SK-N-MC (cell line): ENCODE measurements at regions not wholly inside any gene's neighbourhood (a gene's known extent, or its start where the extent isn't known, plus 50 kb on each side); places are given as distances from the start of the nearest gene placed in this dataset.

Experiments
- DNase-seq: peaks from one replicate; pipeline ENCODE4 v3.0.0-alpha.2; 2011; ENCODE audit warnings: low read depth, low spot score
- H3K27ac ChIP-seq: fragments of 200-600 bp; sonication (generic); 2 replicates; pipeline ENCODE4 v1.5.1; 2016; ENCODE audit warnings: mixed run types
- H3K36me3 ChIP-seq: fragments of 200-600 bp; sonication (generic); 2 replicates; pipeline ENCODE4 v1.6.1; 2017; ENCODE audit warnings: antibody characterized with exemption, low read length, mixed read lengths; ENCODE audit not compliant: insufficient read depth
- H3K4me3 ChIP-seq: fragments of 200-600 bp; sonication (generic); 2 replicates; pipeline ENCODE4 v1.5.1; 2016
- H3K9ac ChIP-seq: fragments of 200-600 bp; sonication (generic); 2 replicates; pipeline ENCODE4 v1.8.0; 2017; ENCODE audit warnings: mixed run types, mixed read lengths; ENCODE audit not compliant: insufficient read length
- H3K9me3 ChIP-seq: fragments of 200-600 bp; sonication (generic); 2 replicates; pipeline ENCODE4 v1.6.1; 2017; ENCODE audit warnings: low read depth, mild to moderate bottlenecking, antibody characterized with exemption, low read length, moderate library complexity, mixed read lengths
- EZH2 ChIP-seq: fragments of 200-600 bp; sonication (generic); IDR thresholded peaks from one replicate; pipeline ENCODE4 v1.6.1; 2017; ENCODE audit warnings: antibody characterized with exemption
- FOXP2 ChIP-seq: optimal IDR thresholded peaks from 2 replicates; pipeline ENCODE3; 2011; ENCODE audit warnings: mild to moderate bottlenecking, moderate library complexity; ENCODE audit not compliant: insufficient read depth; ENCODE audit errors: extremely low read length, control extremely low read depth
- POLR2AphosphoS5 ChIP-seq: IDR thresholded peaks from 2 replicates; pipeline ENCODE4 v1.6.1; 2012; ENCODE audit warnings: mild to moderate bottlenecking, low read depth, low read length, borderline replicate concordance

DNA sequence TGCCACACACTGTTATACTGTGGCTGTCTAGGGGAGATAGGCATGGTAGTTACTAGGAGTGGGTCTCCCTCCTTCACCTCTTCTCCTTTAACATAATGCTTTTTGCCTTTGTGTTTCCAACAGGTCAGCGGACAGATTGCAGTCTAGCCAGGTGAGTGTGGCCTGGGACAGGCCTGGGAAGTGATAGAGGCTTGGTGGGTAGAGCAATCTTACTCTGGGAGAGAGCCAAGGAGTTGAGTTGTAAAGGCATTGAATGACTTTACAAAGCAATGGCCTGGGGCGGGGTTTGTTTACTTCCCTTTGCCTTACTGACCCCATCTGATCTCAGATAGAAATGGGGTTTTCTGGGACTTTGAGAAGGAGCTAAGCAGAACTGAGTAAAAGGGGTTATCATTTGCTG, 51.0 kb upstream of the IKBKE start:
- H3K9me3 ChIP-seq, result no peaks in the 10 kb centered on the region
- DNase-seq, result no peak
- peaks cover 11% of the 10 kb centered on the region for H3K36me3 ChIP-seq
- H3K4me3 ChIP-seq, result no peak overlapping the region
- no peak overlapping the region for H3K9ac ChIP-seq
- TF ChIP-seq FOXP2, result no peak
- no peak overlapping the region for H3K27ac ChIP-seq

DNA sequence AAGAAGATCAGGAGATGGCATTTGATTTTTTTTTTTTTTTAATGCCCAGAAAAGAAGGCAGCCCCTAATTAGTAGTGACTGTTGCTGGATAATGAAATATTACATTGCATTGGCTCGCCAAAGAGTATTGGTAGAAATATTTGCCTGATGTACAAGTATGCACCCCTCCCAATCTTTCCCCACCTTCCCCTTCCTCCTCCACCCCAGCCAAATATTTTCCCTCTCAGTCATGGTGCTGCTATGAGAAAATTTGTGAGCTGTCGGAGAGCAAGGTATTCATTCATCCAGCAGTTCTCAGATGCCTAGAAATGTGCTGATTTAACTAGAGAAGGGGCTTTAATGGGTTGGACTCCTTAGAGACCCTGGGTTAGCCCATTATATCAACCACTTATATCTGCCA, 50.5 kb upstream of the IKBKE start:
- H3K4me3 ChIP-seq, result no peak overlapping the region
- H3K36me3 ChIP-seq, result peaks cover 11% of the 10 kb centered on the region
- no peaks in the 10 kb centered on the region for H3K9me3 ChIP-seq
- H3K27ac ChIP-seq, result no peak overlapping the region
- DNase-seq, result no peak
- TF ChIP-seq POLR2AphosphoS5 (no peak), EZH2 (no peak), FOXP2 (no peak)
- H3K9ac ChIP-seq, result no peak overlapping the region

DNA sequence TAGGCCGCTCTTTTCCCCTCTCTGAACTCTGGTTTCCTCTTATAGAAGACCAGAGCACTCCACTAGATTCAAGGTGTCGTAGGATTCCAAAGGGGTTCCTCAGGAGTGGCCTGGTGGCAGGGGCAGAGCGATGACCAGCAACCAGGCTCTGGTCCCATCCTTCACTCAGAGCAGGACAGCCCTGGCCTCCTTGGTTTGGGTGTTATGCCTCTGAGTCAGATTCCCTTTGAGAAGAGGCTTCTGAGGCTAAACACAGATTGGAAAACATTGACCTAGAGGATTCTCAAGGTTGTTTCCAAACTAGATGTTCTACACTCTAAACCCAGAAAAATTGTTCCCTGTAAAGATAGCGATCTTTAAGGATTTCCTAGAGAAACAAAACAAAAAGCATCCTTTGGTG, 49.8 kb upstream of the IKBKE start:
- Histone ChIP-seq H3K27ac (no peak overlapping the region), H3K36me3 (peaks cover 11% of the 10 kb centered on the region)
- TF ChIP-seq POLR2AphosphoS5, result no peak
- no peak for TF ChIP-seq EZH2
- TF ChIP-seq FOXP2, result no peak

More for the DNA sequence above, 49.8 kb upstream of the IKBKE start:
- Histone ChIP-seq H3K9me3 (no peaks in the 10 kb centered on the region), H3K4me3 (no peak overlapping the region), H3K9ac (no peak overlapping the region)
- DNase-seq, result no peak
